ENCODE measurements at regions not wholly inside any gene's neighbourhood (a gene's known extent, or its start where the extent isn't known, plus 50 kb on each side); places are given as distances from the start of the nearest gene placed in this dataset.

DNA sequence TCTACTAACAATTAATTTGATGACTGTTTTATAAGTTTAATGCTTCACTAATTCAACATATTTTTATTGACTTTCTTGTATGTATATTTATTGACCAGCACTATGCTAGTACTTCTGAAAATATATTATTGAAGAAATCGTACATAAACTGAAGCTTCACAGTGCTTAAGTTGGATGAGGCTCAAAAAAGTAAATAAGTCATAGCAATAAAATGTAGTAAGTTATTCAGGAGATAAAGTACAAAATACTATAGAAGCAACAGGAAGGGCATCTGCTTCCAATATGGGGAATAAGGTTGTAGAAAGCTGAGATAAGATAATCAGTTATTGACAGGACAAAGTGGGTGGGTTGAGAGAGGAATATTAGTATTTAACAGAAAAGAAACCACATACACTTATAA lies 944.9 kb upstream of the MIR17HG start:
- DNase-seq (ENCODE audit: low read depth): no peak

DNA sequence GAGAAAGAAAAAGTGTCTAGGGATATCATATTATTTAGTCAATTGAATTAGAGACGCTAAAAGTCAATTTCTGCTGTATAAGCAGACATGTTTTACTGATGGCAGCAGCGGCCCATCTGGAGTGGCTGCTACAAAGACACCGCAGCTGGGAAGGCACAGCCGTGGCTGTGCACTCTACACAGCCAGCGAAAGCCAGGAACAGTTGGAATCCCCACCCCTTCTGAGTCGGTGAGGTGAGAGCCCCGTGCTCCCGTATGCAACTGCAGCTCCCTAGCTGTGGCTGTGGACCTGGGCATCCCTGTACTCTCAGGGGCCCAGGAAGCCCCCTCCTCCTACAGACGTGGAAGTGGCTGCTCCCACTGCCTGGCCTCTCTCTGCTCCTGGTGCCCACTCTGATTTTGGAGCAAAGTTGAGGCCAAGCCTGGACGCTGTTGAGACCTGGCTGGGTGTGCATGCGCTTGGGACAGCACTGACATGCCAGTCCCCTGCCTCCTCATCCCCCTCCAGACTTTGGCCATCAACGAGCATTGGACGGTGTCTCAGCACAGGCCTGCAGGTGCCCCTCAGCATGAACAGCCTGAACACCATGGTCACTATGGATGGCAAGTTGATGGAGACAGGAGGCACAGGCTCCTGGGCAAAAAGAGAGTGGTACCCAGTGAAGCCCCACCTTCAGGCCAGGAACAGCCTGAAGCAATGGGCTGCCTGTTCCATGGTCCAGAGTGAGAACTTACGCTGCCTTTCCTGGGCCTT lies 944.0 kb upstream of the MIR17HG start:
- DNase-seq (ENCODE audit: low read depth): no peak

DNA sequence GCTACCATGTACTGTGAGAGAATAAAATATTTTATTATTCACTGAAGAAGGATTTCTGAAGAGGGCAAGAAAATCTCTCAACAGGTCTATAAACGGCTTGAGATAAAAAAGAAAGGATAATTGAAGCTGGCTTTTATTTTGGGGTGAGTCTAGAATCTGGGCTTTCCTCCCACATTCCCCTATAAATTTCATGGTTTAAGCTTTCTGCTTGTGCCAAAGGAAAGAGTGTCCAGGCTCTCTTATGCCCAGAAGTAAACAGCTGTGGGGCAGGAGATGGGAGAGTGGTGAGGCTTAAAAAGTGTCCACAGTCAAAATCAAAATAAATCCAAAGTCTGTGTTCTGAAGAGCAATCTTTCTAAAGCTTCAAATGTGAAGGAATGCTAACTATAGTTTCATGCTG lies 942.2 kb upstream of the MIR17HG start:
- no peak for DNase-seq (ENCODE audit: low read depth)

DNA sequence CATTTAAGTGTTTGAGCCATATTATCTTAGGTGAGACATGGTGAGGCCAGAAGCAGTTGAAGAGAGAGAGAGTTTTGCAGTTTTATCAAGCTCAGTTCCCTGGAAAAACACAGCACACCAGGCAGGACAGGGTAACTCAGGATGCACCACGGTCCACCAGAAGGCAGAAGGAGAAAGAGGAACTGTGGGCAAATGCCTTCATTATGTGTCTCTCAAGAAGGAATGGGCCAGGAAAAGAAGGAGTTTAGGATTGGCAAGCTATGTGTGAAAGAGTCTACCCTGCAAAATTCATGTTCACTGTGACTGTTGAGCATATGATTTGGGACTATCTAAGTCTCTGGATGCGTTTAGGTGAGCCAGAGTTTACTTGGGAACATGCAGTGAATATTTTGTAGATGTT lies 934.5 kb upstream of the MIR17HG start:
- DNase-seq (ENCODE audit: low read depth): no peak

DNA sequence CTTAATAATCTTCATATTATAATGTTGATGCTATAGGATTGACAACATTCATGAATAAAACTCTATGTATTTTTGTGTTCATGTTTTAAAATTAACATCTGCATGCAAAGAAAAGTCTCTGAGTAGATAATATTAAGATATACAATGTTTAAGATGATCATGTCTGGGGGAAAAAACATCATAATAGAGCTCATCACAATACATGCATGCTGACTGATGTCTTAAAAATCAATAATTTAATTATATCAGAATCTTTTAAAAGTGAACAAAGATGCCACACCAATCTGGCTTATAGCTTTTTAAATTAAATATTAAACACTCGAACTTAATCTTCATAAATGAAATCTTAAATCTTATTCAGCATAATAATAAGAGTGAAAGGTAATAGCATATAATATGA lies 933.9 kb upstream of the MIR17HG start:
- DNase-seq (ENCODE audit: low read depth): no peak

DNA sequence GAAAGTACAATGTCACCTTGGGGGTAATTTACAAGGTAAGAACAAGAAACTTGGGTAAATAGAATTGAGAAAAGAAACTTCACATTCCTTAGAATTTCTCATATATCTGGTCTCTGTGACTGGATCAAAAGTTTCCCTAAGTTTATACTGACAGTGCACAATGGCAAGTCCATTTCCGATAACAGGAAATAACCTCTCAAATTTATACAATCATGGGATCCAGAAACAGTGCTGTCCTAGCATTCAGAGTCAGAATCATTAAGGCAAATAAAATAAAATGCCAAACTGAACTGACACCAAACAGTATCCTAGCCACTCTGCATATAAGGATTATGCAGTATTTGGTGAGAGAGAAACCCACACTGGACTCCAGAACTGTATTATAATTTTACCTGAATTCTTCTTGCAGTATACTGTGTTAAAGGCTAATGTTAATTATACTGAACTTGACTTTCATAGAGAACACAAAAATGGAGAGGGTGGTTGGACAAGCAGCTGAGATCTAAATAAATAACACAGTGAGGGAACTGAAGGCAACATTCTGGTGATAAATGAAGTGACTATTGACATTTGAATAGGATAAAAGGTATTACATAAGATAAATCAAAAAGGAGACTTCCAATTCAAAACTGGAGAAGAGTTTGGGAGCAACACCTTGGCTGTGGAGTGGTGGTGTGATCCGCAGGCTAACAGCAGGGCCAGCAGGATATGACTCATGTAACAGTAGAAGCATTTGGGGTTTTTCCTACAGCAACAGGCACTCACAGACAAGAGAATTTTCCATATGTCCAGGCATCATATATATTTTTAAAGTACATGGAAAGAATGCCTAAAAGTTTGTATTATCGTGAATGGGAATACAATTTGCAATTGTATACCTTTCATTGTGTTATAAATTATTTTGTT lies 932.5 kb upstream of the MIR17HG start:
- peak; percentile 81 for DNase-seq (ENCODE audit: low read depth)

DNA sequence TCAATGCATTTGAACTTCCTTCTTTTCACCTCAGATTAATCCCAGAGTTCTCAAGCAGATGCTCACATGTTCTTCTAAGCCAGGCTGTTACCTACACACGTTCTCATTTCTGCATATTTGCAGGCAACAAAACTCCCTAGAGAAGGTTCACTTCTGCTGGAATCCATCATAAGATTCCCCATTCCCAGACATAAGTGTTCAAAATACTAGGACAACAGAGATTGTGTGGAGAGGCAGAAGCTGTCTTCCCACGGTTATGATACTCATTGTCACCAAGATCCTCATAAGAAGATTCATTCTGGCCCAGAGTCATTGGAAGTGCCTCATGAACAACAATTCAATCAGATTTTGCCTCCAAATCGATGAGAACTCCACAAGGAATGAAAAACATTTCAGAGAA lies 931.6 kb upstream of the MIR17HG start:
- peak; percentile 18 for DNase-seq (ENCODE audit: low read depth)

DNA sequence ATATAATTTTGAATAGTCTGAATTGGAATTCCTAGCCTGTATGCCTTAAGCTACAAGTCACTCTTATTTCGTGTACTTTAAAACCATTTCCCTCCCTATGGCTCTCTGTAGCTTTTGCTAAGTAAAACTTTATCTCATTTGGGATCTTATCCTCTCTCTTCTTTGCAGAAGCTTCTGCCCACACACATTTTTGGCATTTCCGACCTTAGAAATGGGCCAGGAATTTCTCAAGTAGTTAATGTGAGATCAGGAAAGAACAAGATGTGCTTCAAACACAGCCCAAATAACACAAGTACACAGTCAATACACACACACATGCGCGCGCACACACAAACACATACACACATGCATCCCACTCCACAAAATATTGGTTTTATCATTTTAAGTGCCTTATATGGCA lies 931.0 kb upstream of the MIR17HG start:
- peak; percentile 60 for DNase-seq (ENCODE audit: low read depth)

DNA sequence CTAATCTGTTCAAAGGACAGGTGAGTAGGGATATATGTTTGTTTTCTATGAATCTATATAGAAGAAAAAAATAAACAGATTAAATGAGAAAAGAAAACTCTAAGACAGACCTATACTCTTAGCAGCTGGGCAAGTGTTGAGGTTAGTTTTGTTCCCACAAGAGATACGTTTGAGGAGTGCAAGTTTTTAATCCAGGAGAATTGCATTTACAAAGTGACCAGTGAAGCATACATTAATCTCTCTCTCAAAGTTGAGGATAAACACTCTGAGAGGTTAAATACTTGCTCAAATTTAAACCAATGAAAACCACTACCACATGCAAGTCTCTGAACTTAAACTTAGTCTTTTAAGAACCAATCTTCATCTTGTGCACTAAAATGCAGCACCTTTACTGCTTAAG lies 930.5 kb upstream of the MIR17HG start:
- no peak for DNase-seq (ENCODE audit: low read depth)

DNA sequence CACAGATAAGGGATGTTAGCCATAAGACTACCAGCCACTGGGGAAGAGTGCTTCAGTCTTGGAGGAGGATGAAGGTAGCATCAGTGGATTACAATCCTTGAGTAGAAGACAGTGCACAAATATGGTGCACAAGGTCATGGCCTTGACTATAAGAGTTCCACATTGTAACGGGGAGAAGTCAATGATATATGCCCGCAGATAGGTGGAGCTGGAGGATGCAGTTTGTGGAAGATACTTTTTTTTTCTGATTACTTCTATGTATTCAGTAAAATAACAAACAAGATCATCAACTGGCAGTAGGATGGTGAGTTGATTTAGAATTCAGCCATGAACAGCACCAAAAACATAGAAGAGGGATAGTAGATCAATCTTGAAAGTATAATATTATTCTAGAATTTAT lies 926.8 kb upstream of the MIR17HG start:
- DNase-seq (ENCODE audit: low read depth): peak; percentile 27

DNA sequence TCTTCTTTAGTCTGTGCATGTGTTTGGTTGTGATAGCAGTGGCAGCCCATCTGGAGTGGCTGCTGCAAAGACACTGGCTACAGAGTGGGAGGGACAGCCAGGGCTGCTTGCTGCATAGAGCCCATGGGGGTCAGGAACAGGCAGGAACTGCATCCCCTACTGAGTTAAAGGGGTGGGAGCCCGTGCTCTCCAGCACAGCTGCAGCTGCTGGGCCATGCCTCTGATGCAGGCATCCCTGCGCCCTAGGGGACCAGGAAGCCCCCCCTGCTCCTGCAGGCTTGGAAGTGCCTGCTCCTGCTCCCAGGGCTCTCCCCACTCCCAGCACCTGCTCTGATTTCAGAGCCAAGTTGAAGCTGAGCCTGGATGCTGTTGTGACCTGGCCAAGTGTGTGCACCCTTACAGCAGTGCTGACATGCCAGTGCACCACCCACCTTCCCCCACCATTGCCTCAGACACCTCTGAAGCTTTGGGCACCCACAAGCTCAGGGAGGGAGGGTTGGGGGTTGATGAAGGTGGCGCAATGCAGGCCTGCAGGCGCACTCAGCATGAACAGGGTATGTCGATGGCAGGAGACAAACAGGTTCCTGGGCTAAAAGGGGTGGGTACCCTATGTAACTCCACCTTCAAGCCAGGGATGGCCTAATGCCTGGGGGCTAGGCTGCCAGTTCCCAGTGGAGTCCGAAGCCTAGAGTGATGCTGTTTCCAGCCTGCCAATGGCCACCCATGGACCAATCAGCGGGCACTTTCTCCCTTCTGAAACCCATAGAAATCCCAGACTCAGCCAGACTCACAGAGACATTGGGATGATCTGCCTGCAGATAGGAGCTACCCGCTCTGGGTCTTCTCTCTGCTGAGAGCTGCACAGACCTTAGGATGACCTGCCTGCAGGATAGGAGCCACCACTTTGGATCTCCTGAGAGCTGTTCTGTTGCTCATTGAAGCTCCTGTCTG lies 919.9 kb upstream of the MIR17HG start:
- DNase-seq (ENCODE audit: low read depth): no peak

DNA sequence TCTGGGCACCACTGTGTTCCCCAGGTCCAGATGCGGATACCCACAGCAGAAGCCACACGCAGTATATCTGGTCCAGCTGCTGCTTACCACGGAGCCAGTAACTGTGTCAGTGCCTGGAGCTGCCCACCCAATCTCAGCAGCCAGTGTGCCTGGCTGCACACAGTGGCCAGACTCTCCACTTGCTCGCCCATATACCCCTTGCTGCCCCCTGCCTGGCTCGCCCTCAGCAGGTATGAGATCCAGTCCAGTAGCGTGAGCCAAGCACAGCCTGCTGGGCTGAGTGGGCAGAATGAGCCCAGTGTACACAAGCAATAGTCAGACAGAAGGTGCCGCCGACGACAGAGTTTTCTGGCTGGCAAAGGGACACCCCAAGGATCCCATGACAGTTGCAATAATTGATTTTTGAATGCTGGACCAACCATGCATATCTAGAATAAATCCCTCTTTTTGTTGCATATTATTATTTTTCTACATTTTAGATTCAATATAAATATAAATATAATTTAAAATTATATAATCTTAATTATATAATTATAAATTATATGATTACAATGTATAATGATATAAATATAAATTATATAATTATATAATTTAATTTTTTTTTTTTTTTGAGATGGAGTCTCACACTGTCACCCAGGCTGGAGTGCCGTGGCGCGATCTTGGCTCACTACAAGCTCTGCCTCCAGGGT lies 918.8 kb upstream of the MIR17HG start:
- no peak for DNase-seq (ENCODE audit: low read depth)

DNA sequence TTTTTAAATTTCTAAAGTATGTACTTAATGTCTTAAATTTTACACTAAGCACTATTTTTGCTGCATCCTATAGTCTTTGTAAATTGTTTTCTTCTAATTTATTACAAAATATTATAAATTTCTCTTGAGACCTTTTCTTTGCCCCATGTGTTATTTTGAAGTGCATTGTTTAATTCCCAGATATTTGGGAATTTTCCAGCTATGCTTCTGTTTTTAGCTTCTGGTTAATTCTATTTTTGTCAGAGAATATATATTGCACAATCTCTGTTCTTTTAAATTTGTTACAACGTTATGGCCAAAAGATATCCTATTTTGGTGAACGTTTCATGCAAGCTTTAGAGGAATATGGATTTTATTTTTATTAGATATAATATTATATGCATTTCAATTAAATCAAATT lies 917.4 kb upstream of the MIR17HG start:
- no peak for DNase-seq (ENCODE audit: low read depth)

DNA sequence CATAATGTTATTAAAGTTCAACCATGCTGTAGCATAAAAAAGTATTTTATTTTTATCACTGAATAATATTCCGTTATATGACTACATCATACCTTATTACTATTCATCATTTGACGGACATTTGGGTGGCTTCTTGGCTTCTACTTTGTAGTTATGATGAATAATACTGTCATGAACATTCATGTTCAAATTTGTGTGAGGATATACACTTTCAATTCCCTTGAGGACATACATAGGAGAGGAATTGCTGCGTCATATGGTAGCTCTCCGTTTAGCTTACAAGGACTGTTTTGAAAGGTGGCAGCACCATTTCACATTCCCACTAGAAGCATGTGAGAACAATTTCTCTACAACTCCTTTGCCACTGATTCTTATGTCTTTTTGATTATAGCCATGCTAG lies 910.8 kb upstream of the MIR17HG start:
- DNase-seq (ENCODE audit: low read depth): no peak

DNA sequence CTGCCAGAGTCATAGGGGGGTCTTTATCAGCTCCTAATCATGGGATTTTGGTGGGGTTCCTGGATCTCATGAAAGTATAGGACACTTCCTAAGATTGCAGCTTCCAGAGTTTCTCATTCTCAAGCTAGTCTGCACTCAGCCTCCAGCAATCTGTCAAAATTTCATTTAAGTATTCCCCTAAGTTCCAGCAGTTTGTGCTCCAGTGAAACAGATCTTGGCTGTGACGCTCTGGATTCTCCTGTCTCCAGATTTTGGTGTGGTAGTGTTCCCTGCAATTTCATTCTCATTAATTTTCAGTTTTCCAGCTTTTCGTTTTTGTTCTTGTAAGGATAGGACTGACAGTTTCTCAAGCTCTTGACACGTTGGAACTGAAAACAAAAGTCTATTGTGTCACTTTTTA lies 908.9 kb upstream of the MIR17HG start:
- DNase-seq (ENCODE audit: low read depth): no peak

DNA sequence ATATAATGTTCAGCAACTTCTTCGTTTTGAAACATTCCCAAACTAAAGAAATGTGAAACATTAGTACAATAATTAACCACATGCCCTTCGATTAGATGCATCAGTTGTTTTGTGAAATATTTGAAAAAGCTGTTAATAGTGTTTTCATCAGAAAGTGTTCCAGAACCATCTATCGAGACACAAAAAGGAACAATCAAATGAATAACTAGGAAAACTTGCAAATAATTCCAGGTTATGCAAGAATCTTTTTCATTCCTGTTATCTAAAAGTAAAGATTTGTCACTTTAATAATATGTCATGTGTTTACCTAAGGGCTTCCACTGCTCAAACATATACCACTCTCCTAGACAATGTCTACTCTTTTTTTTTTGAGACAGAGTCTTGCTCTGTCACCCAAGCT lies 904.2 kb upstream of the MIR17HG start:
- no peak for DNase-seq (ENCODE audit: low read depth)

DNA sequence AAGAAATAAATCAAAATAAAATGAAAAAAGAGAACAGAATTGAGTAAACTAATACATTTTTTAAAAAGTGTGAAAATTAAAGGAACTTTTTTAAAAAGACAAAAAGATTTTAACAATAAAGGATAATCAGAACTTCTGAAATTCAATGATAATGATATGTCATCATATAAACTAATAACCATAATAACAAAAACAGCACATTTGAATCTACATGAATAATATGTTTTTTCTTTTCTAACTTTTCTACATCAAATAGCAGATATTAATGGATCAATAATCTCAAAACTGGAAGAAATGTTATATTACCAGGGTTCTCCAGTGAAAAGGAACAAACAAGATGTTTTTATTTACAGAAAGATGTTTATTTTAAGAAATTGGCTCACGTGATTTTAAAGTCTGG lies 903.3 kb upstream of the MIR17HG start:
- no peak for DNase-seq (ENCODE audit: low read depth)

DNA sequence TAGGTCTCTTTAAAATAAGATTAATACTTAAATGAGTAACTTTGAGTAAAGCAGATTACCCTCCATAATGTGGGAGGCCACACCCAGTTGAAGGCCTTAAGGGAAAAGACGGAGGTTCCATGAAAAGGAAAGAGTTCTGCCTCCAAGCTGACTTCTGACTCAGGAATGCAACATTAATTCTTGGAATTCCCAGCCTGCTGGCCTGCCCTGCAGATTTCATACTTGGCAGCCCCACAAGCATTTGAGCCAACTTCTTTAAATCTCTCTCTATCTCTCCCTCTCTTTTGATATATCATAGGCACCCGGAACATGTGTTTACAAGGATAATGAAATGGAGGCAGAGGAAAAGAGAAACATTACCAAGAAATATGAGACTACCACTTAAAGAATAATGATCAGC lies 902.3 kb upstream of the MIR17HG start:
- peak; percentile 94 for DNase-seq (ENCODE audit: low read depth)

DNA sequence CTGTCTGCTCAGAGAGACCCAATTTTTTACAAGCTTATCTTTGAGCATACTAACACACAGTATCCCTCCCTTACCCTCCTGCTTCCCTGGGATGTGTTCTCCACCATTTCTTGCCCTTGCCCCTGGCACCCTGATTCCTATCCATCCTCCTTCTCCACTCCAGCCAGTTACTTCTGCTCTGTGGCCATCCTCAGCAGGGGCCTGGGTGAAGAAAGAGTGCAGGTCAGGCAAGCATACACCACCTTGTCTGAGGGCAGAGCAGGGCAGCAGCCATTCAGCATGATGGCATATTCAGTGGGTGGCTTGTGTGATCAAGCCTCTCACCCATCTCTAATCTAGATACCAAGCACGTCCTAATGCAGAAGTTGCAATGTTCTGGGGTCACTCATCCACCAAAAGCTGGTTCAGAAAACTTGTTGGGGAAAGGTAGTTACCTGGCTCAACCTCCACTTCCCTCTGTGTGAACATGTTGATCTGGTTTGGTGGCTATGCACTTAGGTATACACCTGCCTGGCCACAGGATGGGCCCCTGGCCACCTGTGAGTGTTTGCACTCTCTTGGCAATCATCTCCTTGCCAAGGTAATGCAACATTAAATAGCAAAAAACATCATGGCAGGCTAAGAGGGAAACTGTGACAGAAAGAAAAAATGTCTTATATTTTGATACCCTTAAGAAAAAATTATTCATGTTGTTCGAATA lies 900.3 kb upstream of the MIR17HG start:
- DNase-seq (ENCODE audit: low read depth): no peak

DNA sequence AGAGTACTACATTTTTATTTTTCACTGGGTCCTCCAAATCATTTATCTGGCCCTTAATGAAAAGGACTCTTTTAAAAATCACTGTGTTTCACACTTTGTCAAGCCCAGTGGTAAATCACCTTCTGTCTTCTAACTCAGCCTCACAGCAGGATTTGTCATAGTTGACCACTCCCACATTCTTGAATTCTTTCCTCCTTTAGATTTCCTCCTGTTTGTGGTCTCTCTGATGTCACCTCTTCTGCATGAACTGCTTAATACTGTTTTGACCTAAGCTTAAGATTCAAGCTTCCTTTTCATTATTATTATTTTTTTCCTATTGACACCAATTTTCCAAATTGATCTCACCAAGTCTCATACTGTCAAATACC lies 899.8 kb upstream of the MIR17HG start:
- DNase-seq (ENCODE audit: low read depth): peak; percentile 84

DNA sequence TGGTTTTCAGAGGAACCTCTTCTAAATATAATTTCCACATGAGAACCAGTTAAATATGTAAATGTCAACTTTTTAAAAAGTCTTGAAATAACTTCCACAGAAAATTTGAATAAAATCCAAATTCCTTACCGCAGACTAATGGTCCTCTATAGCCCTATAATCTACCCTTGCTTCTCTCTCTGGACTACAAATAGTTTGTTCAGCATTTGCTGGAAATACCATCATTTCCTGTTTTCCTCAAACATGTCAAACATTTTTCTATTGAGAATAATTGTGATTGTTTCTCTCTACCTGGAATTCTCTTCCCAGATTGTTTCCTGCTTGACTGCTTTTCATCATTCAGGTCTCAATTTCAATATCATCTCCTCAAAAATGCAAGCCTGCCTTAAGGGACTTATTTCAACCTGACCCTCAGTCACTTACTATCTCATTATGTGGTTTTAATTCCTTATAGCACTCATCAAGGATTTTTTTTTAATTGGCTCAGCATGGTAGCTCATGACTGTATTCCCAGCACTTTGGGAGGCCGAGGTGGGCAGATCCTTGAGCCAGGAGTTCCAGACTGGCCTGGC lies 898.9 kb upstream of the MIR17HG start:
- DNase-seq (ENCODE audit: low read depth): peak; percentile 10

Data from ELR (cell line).